HG03060 (cell line): ENCODE measurements at regions not wholly inside any gene's neighbourhood (a gene's known extent, or its start where the extent isn't known, plus 50 kb on each side); places are given as distances from the start of the nearest gene placed in this dataset.
"Not testable (repeated sequence)": the region's sequence is repeated elsewhere in the genome, so short reads cannot be mapped to it uniquely, and the experiment has no call there.

Source experiments
- ATAC-seq: cut with Tn5 transposase; IDR thresholded peaks from one replicate; pipeline ENCODE4 v1.9.1; 2021; ENCODE audit warnings: low read depth, moderate number of reproducible peaks; ENCODE audit not compliant: unreplicated experiment

DNA sequence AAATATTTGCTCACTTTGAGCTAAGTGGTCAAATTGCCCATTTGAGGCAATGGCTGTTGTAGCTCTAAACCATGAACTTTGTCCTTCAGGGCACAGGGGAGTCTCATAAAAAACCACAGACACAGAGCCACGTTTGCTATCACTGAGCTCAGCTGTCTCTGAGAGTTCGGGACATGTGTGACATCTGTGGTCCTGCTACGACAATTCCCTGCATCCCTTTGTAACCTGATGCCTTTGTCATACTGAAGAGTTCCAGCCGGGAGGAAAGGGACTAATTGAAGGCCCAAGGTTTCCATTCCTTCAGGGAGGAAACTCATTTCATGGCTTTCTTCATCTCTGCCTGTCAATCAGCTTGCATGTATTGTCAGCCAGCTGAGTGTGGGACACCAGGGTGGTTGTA lies 599.4 kb upstream of the CDH5 start:
- no peak for ATAC-seq

DNA sequence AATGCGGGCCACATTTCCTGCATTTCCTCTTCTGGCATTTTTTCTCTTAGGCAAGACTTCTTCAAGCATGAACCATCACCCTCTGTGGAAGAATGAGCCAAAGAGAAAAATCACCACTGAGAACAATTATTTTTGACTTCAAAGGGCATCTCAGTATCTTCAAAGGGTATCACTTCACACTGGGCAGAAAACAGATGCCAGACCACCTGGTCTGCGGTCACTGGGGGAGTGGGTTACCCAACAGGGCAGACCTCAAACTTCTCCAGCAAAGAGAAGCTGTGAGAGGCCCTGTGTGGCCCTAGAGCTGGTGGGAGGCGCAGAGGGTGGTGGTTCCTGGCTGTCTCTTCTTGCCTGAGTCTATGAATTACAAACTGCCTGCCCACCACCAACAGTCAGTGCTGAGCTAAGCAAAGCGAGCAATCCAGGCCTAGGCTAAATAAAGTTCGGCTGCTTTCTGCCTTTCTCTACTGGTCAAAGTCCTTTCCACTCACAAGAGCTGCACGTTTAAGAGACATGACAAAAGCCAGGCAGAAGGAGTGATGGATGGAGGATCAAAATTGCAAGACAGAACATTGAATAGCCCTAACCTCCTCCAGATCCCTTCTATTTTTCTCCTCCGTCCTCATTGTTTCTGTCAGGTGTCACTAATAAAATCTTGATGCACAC lies 602.7 kb upstream of the CDH5 start:
- no peak for ATAC-seq

DNA sequence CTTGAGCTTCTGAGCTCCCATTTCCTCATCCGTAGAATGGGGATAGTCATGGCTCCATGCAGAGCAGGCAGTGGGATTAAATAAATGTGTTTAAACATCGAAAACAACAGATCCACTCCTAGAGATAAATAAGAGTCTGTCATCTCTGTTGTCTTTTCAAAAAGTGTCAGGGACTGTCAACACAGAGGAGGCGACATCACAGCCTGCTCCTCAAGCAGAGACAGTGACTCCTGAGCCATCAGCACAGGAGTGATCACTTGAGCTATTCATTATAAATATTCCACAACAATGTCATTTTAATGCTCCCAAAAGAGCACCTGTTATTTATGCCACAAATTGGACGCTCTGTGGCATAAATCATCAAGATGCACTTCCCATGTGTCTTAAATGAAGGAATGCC lies 605.6 kb upstream of the CDH5 start:
- no peak for ATAC-seq

DNA sequence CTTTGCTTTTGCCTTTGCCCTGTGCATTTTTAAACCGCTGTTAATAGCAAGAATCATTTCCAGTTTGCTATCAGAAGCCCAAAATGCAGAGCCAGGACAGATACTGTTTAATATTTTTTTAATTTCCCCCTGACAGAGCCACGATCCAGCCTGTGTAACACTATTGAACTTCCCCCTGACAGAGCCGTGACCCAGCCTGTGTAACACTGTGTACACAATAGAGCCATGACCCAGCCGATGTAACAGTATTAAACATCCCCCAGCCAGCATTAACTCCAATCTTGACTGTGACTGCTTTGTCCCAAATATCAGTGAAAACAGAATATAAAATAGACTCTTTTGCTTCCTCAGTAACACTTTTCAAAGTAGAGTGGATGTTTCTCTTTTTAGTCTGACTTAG lies 607.9 kb upstream of the CDH5 start:
- no peak for ATAC-seq

DNA sequence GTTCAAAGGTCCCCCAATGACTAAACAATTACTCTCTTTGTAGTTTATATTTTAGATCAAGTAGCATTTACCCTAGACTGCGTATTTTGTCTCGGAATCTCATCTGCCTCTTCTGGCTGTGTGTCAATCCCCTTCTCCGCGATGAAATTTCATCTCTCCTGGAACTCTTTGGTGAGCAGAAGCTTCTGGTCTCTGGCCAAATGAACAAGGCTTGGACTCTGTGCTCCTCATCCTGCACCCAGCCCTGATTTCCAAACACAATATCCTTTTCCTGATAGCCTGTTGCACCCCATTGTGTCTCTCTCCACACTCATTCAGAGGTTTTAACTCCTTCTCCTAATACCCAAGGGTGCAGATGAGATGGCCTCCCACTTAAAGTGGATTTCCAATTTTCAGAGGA lies 609.4 kb upstream of the CDH5 start:
- ATAC-seq: no peak

- ATAC-seq: no peak
Observed at GRCh38 chr16:65756163-65756562, 610.3 kb upstream of the CDH5 start.

GRCh38 chr16:65754820-65755691 lies 611.4 kb upstream of the CDH5 start:
- no peak for ATAC-seq

GRCh38 chr16:65752522-65752844 lies 614.0 kb upstream of the CDH5 start:
- no peak for ATAC-seq

DNA sequence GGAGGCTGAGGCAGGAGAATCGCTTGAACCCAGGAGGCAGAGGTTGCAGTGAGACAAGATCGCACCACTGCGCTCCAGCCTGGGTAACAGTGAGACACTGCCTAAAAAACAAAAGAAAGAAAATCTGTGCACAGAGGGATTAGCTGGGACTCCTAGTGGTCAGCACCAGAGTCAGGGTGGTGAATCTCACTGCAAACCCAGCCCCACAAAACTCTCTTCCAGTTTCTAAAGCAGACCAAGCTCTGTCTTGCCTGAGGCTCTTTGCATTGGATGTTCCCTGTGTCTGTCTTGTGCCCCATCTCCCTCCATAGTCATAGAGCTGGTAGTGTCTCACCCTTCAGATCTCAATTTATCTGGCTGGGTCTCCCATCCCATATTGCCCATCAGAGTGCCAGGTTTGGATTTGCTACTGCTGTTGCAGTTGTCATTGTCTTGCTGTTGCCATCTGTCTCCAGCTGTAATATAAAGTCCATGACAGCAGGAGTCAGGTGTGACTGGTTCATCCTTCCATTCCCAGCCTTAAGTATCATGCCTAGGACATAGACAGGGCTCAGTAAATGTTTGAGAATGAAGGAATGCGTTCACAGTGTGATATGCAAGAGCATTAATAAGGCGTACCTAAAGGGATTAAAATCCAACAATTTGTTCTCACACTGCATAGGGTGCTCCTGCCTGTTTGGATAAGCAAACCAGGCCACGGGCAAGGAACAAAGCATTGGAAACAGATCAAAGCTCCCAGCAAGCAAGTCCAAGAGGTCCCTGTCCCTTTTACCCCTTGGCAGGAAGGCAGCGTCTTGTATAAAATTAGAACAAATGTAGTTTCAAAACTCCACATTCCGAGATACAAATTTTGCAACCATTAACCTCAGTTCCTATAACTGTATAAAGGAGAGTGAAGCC lies 614.6 kb upstream of the CDH5 start:
- ATAC-seq: no peak

DNA sequence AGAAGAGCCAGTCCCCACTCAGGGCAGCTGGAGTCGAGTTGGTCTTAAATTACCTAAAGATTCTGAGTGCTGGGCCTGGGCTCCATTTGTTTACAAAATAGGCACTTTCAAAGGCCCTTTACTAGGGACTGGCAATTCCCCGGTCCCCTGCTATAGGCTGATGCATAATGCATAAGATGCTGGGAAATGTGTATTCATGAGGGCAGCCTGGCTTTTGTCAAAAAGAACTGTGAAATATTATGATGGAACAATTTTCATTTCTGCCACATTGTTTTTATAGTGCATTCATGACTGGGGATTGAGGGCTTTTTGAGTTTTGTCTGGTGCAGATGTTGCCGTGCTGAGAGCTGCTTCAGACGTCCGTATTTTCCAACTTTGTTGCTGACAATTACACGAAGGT lies 617.0 kb upstream of the CDH5 start:
- ATAC-seq: no peak

DNA sequence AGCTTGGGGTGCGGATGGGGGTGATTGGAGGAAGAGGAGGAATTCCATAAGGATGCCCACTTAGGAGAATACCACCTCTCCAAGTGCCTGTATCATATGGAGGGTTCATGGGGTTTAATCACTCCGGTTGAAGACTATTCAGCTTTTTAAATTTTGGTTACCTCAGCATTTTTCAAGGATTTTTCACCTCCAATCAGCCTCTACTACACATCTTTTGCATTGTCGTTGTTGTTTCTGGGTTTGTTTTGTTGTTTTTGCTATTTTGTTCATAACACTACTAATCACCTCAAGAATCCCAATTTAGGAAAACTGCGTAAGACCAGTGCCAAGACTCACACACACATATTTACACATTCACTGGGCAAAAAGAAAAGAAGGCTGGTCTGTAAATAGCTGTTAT lies 619.5 kb upstream of the CDH5 start:
- no peak for ATAC-seq

- no peak for ATAC-seq
Observed at GRCh38 chr16:65745201-65745708, 621.2 kb upstream of the CDH5 start.

- no peak for ATAC-seq
Observed at GRCh38 chr16:65744401-65744800, 622.1 kb upstream of the CDH5 start.

- no peak for ATAC-seq
Observed at GRCh38 chr16:65743558-65743957, 621.7 kb upstream of the CDH11 start.

DNA sequence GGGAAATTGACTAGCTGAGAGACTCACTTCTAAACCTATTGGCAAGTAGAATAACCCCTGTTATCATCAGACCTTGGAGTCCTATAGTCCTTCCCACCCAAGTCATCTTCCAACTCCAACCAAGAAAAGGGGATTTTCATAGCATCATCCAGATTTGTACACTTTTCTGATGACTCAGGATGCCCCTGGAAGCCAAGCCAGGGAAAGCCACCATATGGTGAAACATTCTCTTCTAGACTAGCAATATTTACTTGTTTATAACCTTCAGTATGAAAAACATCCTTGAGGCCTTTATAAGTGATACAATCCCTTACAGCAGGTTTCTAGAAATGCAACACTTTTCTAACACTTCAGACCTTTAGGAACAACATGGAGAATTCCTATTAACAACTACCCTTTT lies 618.8 kb upstream of the CDH11 start:
- ATAC-seq: no peak

DNA sequence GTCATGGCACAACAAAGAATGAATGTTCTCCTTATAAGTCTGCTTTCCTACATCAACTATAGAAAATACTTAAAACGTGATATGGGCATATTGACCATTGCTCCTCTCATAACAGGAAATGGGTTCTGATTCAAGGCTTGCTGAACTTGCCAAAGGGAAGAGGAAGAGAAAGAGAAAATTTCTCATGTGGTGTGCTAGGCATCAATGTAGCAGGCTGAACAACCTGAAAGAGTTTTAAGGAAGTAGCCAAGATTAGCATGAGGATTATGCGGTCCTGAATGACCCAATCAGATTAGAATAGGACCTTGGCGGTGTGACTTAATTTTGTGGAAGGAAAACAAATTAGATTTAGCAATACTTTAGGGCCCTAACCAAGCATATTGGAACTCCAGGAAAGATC lies 617.7 kb upstream of the CDH11 start:
- no peak for ATAC-seq

GRCh38 chr16:65737831-65738230 lies 616.0 kb upstream of the CDH11 start:
- ATAC-seq: no peak

DNA sequence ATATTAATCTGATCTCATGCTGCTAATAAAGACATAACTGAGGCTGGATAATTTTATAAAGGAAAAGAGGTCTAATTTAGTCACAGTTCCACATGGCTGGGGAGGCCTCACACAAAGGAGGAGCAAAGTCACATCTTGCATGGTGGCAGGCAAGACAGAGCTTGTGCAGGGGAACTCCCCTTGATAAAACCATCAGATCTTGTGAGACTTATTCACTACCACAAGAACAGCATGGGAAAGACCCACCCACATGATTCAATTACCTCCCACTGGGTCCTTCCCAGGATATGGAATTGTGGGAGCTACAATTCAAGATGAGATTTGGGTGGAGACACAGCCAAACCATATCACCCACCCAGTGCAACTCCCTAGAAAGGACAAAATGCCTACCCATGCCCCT lies 613.8 kb upstream of the CDH11 start:
- not testable (repeated sequence) for ATAC-seq

- ATAC-seq: no peak
Observed at GRCh38 chr16:65733721-65734120, 611.9 kb upstream of the CDH11 start.

GRCh38 chr16:65731833-65732232 lies 610.0 kb upstream of the CDH11 start:
- no peak for ATAC-seq

DNA sequence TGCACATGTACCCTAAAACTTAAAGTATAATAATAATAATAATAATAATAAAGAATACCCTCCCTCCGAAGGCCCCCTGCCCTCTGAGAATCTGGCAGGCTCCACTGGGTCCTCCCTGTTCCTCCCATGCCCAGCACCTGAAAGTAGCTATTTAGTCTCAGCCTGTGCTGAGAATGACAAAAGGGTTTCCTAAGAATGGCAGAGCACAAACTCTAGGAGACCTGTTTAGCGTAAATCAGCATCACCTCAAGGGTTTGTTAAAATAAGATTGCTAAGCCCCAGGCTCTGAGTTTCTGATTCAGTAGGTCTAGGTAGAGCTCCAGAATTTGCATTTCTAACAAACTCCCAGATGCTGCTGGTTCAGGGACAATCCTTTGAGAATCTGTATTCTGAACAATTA lies 606.8 kb upstream of the CDH11 start:
- no peak for ATAC-seq
